RKO (cell line): ENCODE measurements at regions not wholly inside any gene's neighbourhood (a gene's known extent, or its start where the extent isn't known, plus 50 kb on each side); places are given as distances from the start of the nearest gene placed in this dataset.

Experiments used
- DNase-seq: peaks from one replicate; pipeline ENCODE4 v3.0.0-alpha.2; 2016; ENCODE audit warnings: low spot score

GRCh38 chr6:22067671-22068070 is 229.2 kb downstream of the PRL start:
- no peak for DNase-seq

- DNase-seq, result no peak
Measured at GRCh38 chr6:22068561-22069305, 228.1 kb downstream of the PRL start.

- no peak for DNase-seq
Measured at GRCh38 chr6:22069306-22069800, 227.5 kb downstream of the PRL start.

GRCh38 chr6:22071270-22072041 is 225.4 kb downstream of the PRL start:
- DNase-seq, result no peak

- DNase-seq, result no peak
Measured at GRCh38 chr6:22072949-22073348, 223.9 kb downstream of the PRL start.

- no peak for DNase-seq
Measured at GRCh38 chr6:22073516-22074198, 223.2 kb downstream of the PRL start.

- DNase-seq, result no peak
Measured at GRCh38 chr6:22078288-22078687, 218.5 kb downstream of the PRL start.

- no peak for DNase-seq
Measured at GRCh38 chr6:22078802-22079545, 217.9 kb downstream of the PRL start.

GRCh38 chr6:22079783-22080182 is 217.1 kb downstream of the PRL start:
- no peak for DNase-seq

GRCh38 chr6:22081709-22082108 is 215.1 kb downstream of the PRL start:
- DNase-seq, result no peak

- no peak for DNase-seq
Measured at GRCh38 chr6:22082218-22082617, 214.6 kb downstream of the PRL start.

- DNase-seq, result no peak
Measured at GRCh38 chr6:22083119-22083518, 213.7 kb downstream of the PRL start.

- DNase-seq, result no peak
Measured at GRCh38 chr6:22087960-22088706, 208.7 kb downstream of the PRL start.

GRCh38 chr6:22091424-22091948 is 205.3 kb downstream of the PRL start:
- no peak for DNase-seq

- DNase-seq, result no peak
Measured at GRCh38 chr6:22095836-22096235, 201.0 kb downstream of the PRL start.

GRCh38 chr6:22098601-22099031 is 198.2 kb downstream of the PRL start:
- no peak for DNase-seq

- no peak for DNase-seq
Measured at GRCh38 chr6:22099231-22099630, 197.6 kb downstream of the PRL start.

GRCh38 chr6:22099923-22100322 is 196.9 kb downstream of the PRL start:
- no peak for DNase-seq

- DNase-seq, result no peak
Measured at GRCh38 chr6:22101163-22101562, 195.7 kb downstream of the PRL start.

GRCh38 chr6:22102671-22103070 is 194.2 kb downstream of the PRL start:
- no peak for DNase-seq

GRCh38 chr6:22106451-22106850 is 190.4 kb downstream of the PRL start:
- DNase-seq, result no peak
